COLO668 (cell line): ENCODE measurements at regions not wholly inside any gene's neighbourhood (a gene's known extent, or its start where the extent isn't known, plus 50 kb on each side); places are given as distances from the start of the nearest gene placed in this dataset.
A peak's percentile ranks its signal among the peaks of the same experiment; 100 is the strongest.

Experiments
- DNase-seq: peaks from one replicate; lab custom pipeline; 2025; ENCODE audit not compliant: unreplicated experiment; lab: John Stamatoyannopoulos, UW

DNA sequence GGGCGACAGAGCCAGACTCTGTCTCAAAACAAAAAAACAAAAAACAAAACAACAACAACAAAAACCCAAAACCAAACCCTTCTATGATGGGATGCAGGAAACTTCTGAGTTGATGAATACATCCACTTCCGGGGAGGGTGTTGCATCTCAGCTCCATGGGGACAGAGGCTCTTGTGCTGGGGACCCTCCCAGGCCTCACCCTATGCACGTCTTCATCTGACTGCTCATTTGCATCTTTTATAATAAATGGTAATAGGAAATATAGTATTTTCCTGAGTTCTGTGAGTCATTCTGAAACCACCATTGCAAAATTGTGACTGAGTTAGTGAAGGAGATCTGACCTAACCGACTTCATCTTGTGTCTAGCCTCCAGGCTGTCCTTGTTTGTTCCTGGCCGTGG lies 109.5 kb upstream of the SLC28A3 start:
- DNase-seq, result no peak

DNA sequence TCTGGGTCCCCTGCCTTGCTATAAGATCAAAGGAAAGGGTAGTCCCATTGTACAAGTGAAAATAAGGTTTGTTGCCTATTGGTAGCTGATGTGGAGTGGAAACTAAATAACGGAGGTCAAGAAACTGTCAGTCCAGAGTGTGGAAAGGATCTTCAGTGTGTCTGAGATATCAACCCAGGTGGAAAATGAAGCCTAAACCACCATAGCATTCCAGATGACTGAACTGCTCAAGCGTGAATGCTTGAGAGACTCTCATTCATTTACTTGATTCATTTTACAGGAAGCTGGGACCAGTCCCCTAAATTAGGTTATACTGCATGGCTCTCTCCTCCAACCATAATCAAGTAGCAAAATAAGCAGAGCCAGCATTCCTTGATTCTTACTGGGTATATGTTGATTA lies 116.0 kb upstream of the SLC28A3 start:
- DNase-seq, result no peak

DNA sequence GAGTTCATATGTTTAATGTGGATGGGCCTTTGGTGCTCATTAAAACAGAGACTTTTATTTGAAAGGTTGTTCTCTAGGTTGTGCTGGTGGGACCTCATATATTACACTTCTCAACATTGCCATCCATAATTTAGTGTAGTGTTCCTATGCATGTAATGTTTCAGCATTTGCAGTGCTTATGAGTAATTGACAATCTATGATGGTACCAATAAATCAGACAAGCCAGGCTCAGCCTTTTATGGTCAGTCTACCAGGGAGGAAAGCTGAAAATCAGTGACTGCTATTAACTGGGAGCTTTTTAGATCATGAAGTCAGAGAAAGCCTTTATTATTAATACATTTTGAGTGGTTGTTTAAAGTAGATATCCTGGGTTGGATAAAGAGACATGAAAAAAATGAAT lies 120.1 kb upstream of the SLC28A3 start:
- no peak for DNase-seq

DNA sequence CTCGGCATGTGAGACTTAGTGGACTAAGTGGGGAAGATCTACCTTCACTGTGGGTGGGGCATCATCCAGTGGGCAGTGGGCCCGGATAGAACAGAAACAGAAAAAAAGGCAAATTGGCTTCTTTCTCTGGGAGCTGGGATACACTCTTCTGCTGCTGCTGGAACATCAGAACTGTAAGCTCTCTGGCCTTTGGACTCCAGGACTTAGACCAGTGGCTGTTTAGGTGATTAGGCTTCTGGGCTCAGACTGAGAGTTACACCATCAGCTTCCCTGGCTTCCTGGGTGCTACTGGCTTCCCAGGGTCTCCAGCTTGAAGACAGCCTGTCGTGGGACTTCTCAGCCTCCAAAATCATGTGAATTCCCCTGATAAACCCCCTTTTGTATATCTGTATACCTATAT lies 122.7 kb upstream of the SLC28A3 start:
- no peak for DNase-seq

DNA sequence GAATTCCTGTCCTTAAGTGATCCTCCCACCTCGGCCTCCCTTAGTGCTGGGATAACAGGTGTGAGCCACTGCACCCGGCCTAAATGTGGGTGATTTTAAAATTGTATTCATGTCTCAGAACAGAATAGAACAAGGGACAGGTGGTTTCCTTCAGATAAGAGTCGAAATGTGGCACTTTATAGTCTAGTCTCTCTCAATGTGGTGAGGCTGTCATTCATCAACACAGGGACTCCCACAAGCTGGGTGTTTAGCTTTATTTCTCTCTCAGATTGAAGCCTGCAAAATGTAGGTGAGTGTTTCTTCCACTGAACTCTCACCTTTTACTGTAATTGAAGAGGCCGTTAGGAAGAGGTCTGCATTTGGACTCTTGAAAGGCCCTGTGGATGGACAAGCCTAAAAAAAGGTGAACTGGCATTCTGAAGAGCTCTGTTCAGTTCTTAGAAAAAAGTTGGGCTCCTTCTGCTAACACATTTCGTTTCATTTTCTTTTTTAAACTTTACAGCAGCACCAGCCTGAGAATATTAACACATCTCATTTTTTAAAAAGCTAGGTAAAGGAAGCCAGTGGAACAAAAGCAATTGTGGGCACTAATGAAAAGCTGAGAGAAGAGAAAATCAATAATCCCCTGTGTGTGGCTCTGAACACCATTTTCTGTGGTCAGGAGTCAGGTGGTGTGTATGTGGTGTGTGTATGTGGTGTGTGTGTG lies 126.2 kb upstream of the SLC28A3 start:
- DNase-seq, result no peak

DNA sequence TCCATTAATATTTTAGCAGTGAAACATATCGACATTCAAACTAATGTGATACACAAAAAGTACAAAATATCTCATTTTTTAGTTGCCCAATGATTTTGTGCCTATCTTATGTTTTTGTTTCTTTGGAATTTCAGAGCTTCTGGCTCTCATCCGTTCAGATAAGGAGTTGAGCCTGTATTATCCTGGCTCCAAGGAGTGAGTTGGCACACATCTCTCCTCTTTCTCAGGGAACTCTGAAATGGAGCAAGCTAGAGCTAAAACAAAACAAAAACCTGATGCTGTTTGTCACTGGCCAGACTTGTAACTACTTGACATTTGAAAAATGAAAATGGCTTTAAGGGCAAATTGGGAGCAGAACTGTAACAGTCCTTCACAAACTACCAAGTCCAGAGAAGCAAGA lies 131.3 kb upstream of the SLC28A3 start:
- DNase-seq, result no peak

- no peak for DNase-seq
Measured at GRCh38 chr9:84478996-84479395, 138.4 kb upstream of the SLC28A3 start.

DNA sequence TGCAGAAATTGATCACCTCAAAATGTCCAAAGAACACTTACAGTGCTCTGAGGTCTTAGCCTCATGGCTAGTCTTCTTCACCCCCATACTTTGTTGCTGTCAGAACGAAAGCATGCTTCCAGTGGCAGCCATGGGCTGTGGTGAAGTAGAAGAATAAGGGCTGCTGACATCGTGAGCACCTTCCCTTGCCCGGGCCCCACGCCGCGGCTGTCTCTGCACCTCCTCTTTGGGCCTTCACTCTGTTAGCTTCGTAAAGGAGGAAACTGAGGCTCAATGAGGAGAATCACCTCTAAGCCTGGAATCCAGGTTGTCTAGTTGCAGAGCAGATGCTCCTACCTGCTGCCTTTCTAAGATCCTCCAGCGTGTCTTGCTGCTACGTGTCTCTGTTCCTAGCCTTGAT lies 139.5 kb upstream of the SLC28A3 start:
- no peak for DNase-seq

DNA sequence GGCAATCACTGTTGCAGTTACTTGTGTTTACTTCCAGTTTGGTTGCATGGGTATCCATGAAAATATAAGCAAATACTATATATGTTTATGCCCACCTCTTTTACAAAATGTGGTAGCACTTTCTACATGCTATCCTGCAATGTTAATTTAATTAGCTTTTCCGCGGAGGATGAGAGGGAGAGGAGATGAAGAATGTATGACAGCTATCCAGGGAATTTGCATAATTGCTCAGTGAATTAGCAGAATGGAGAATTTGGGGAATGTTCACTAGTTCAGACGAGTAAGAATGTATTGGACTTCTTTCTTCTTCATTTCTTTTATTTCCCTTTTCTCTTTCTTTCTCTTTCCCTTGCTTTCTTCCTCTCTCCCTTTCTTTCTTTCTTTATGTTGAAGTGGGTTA lies 140.7 kb upstream of the SLC28A3 start:
- no peak for DNase-seq

DNA sequence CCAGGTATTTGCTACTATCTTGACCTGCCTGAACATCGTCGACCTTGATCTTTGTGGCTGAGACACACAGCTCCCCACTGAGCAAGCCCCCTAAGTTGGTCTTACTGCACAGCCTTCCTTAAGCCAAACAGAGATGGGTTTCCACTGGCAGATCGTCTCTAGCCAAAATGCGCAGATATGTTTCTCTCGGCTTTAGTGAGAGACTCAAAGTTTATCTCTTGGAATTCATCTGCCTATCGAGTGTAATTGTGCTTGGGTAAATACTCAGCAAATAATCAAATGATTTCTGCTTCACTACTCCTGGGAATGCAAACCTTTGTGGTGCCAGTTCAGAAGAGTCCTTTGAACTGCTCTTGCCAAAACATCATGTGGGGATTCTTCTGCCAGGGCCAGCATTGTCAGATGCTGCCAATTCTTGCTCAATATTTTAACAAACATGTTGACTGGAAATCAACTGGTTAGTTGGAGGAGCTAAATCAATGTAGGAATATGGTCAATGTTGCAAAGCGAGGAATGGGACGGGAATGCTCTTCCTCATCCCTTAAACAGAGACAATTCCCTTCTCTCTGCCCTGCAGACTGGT lies 141.2 kb upstream of the SLC28A3 start:
- no peak for DNase-seq

GRCh38 chr9:84482607-84483006 lies 142.0 kb upstream of the SLC28A3 start:
- DNase-seq, result no peak

GRCh38 chr9:84484172-84484571 lies 143.6 kb upstream of the SLC28A3 start:
- no peak for DNase-seq

DNA sequence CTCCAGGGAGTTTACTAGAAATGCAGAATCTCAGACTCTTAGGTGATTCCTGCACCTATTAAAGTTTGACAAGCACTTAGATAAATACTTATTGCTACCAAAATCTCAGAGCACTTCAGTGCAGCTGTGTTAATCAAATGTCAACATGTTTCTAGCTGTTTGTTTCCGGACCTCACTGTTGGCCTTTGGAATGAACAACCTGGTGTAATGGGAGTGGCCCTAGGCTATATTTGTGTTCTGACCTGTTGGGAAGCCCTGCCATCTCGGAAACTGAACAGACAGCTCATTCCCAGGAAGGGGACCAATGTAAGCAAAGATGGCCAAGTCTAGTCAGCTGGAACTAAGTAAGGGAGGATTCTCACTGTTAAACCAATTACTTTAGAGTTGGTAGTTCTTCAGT lies 145.0 kb upstream of the SLC28A3 start:
- DNase-seq, result no peak

GRCh38 chr9:84486663-84487062 lies 146.1 kb upstream of the SLC28A3 start:
- DNase-seq, result no peak

DNA sequence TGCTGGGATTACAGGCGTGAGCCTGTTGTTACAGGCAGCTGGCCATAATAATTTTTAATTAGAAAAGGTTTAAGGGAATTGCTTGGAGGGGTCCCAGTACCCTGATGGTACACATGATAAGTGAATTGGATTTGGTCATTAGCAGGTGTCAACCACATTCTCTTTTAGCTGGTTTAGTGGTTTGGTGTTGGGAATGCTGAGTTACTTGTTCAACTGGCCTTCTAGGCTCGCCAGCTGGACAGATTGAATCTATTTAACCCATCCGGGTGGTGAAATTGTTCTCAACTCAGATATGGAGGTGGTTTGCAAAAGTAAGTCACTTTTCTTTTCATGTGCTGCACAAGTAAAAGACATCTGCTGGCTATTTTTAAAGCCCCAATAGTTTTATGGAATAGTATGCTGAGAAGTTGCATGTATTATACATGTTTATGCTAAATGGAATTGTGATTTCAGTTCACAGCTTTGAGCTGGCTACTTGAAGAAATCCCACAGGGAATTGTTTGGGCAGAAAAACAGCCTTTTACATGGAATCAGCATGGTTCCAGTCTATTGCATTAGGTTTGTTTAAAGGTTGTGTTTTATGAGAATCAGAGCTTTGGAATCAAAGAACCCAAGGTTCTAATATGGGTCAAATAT lies 149.8 kb upstream of the SLC28A3 start:
- no peak for DNase-seq

- DNase-seq, result no peak
Measured at GRCh38 chr9:84490842-84491325, 150.3 kb upstream of the SLC28A3 start.

DNA sequence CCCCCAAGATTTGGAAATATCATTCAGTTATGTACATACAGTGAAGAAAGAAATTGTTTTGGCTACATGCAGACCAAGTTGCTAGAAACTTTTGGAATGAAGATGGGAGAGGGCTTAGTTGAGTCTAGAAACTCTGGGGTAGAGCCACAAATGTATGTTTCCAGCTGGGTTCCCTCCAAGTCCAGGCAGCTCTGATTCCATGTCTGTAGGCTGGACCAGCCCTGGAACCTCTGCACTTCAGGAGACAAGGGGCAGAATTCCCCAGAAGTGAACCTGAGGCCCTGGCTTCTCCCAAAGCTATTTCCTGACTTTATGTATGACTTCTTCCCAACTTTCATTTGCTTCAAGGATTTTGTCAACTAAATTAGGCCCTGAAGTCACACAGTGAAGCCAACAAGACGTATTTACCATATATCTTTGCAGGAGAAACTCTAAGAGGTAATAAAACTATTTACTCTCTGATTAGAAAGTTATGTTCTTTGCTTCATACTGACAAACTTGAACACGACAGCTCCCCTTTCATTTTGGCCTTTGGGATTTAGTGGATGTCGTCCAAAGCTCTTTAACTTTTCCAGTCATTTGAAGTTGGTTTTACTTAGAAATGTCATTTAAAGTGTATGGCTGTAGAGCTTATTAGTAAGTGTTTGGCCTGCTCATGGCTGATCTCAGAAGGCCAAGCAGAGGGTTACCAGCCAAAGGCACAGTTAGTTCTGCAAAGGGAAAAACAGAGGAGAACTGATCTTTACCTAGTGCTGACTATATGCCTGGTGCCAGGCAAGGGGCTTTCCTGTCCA lies 152.0 kb upstream of the SLC28A3 start:
- no peak for DNase-seq

DNA sequence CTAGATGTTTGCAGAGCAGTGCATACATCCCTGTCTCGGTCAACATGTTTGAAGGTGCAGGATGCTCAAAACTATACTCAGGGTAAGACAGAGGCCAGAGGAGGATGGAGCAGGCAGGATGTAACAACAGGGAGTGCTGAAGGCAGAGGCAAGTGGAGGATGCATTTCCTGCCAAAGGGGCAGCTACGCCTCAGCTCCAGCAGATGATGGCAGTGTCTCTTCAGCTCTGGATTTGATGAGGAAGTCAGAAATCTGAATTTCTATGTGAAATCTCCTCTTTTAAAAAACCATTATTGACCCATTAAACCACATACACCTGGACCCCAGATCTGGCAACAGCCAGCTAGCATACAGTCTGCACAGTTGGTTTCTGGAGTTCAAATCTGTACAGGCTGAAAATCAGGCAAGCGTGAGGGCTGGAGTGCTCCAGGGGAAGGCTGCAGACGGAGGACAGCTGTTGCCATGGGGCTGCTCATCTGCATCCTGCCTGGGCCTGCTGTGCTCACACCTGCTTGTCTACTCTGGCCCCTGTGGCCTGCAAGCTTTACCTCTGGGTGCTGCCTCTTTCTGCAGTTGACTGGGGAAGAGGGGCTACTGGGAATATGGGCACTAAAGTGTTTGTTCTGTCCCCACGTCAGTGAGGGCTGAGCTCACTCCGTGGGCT lies 152.9 kb upstream of the SLC28A3 start:
- DNase-seq, result peak; percentile 3

- no peak for DNase-seq
Measured at GRCh38 chr9:84499969-84500582, 159.5 kb upstream of the SLC28A3 start.

DNA sequence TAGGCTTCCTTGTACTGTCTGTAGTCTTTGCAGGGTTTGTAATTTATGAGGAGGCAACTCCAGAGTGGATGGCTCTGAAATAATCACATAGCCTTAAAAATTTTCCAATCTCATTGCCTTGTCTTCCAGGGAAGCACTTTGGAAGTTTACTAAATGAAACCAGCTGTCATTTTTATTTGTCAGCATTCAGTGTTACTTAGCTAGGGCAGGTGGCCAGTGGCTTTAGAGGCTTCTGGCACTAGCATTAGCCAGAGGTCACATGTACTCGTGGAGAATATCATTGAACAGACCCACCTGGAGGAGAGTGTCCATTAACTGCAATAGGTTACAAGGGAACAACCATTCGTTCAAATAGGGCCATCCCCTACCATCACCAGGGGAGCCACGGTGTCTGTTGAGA lies 160.3 kb upstream of the SLC28A3 start:
- no peak for DNase-seq

DNA sequence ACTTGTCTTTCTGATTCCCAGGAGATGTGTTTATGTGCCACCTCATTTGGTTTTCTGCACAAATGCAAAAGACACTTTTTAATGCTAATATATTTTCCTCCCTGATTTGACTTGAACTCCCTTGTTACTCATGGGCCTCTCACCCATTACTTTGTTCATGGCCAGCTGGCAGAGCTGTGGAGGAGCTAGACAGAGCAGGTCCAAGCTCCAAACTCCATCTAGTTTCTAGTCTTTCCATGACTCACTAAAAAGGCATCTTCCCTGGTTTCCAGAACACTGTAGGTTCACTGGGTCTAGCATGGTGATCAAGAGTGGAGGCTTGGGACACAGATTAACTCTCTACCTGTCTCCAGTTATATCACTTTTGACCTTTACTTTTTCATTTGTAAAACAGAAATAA lies 161.0 kb upstream of the SLC28A3 start:
- DNase-seq, result no peak
